ENCODE measurements at regions not wholly inside any gene's neighbourhood (a gene's known extent, or its start where the extent isn't known, plus 50 kb on each side); places are given as distances from the start of the nearest gene placed in this dataset.

GRCh38 chr18:44214396-44214795 lies 466.3 kb upstream of the SETBP1 start:
- ATAC-seq (no peak), DNase-seq (no peak)
- Mint-ChIP-seq H3K27me3 (no peaks in the 10 kb centered on the region), H3K36me3 (no peaks in the 10 kb centered on the region), H3K4me3 (no peak overlapping the region), H3K4me1 (no peaks in the 10 kb centered on the region), H3K9me3 (peaks cover 0 to 3% (median 0%) of the 10 kb centered on the region in 9 donors), H3K27ac (no peak overlapping the region)
- POLR2A ChIA-PET = no interaction called here

GRCh38 chr18:44216169-44216568 lies 464.5 kb upstream of the SETBP1 start:
- DNase-seq (no peak), ATAC-seq (no peak)
- Mint-ChIP-seq H3K9me3 (peaks cover 0 to 3% (median 0%) of the 10 kb centered on the region in 9 donors), H3K4me1 (no peaks in the 10 kb centered on the region), H3K27ac (no peak overlapping the region), H3K27me3 (no peaks in the 10 kb centered on the region), H3K36me3 (no peaks in the 10 kb centered on the region), H3K4me3 (no peak overlapping the region)
- POLR2A ChIA-PET = no interaction called here

GRCh38 chr18:44227501-44227900 lies 453.2 kb upstream of the SETBP1 start:
- H3K4me3 Mint-ChIP-seq = no peak overlapping the region
- DNase-seq (no peak), ATAC-seq (no peak)
- peaks cover 0 to 10% (median 0%) of the 10 kb centered on the region in 9 donors for H3K9me3 Mint-ChIP-seq
- H3K36me3 Mint-ChIP-seq = no peaks in the 10 kb centered on the region
- no peak overlapping the region for H3K27ac Mint-ChIP-seq
- no peaks in the 10 kb centered on the region for H3K4me1 Mint-ChIP-seq
- POLR2A ChIA-PET = no interaction called here
- H3K27me3 Mint-ChIP-seq = no peaks in the 10 kb centered on the region

GRCh38 chr18:44229693-44230108 lies 451.0 kb upstream of the SETBP1 start:
- ATAC-seq = no peak
- Mint-ChIP-seq H3K27ac (no peak overlapping the region), H3K27me3 (no peaks in the 10 kb centered on the region), H3K9me3 (peaks cover 0 to 10% (median 0%) of the 10 kb centered on the region in 9 donors), H3K4me3 (no peak overlapping the region), H3K36me3 (no peaks in the 10 kb centered on the region), H3K4me1 (no peaks in the 10 kb centered on the region)
- POLR2A ChIA-PET = no interaction called here
- no peak for DNase-seq

GRCh38 chr18:44231936-44232335 lies 448.8 kb upstream of the SETBP1 start:
- Mint-ChIP-seq H3K27ac (no peak overlapping the region), H3K36me3 (no peaks in the 10 kb centered on the region), H3K27me3 (no peaks in the 10 kb centered on the region), H3K9me3 (peaks cover 0 to 10% (median 0%) of the 10 kb centered on the region in 9 donors), H3K4me3 (no peak overlapping the region), H3K4me1 (no peaks in the 10 kb centered on the region)
- POLR2A ChIA-PET = no interaction called here
- DNase-seq (no peak), ATAC-seq (no peak)

GRCh38 chr18:44232500-44232899 lies 448.2 kb upstream of the SETBP1 start:
- H3K9me3 Mint-ChIP-seq = peaks cover 0 to 10% (median 0%) of the 10 kb centered on the region in 9 donors
- POLR2A ChIA-PET = no interaction called here
- DNase-seq = no peak
- ATAC-seq = no peak
- no peak overlapping the region for H3K4me3 Mint-ChIP-seq
- no peak overlapping the region for H3K27ac Mint-ChIP-seq
- H3K4me1 Mint-ChIP-seq = no peaks in the 10 kb centered on the region
- H3K36me3 Mint-ChIP-seq = no peaks in the 10 kb centered on the region
- no peaks in the 10 kb centered on the region for H3K27me3 Mint-ChIP-seq

- Mint-ChIP-seq H3K27me3 (peaks cover 0 to 2% (median 0%) of the 10 kb centered on the region in 5 donors), H3K36me3 (no peaks in the 10 kb centered on the region), H3K9me3 (peaks cover 0 to 10% (median 0%) of the 10 kb centered on the region in 9 donors), H3K4me1 (no peaks in the 10 kb centered on the region), H3K4me3 (no peak overlapping the region), H3K27ac (no peak overlapping the region)
- POLR2A ChIA-PET = no interaction called here
- ATAC-seq (no peak), DNase-seq (no peak)
Measured at GRCh38 chr18:44238454-44238853, 442.2 kb upstream of the SETBP1 start.

GRCh38 chr18:44238911-44239310 lies 441.8 kb upstream of the SETBP1 start:
- no peaks in the 10 kb centered on the region for H3K4me1 Mint-ChIP-seq
- peaks cover 0 to 10% (median 0%) of the 10 kb centered on the region in 9 donors for H3K9me3 Mint-ChIP-seq
- ATAC-seq = no peak
- peaks cover 0 to 2% (median 0%) of the 10 kb centered on the region in 5 donors for H3K27me3 Mint-ChIP-seq
- DNase-seq = no peak
- POLR2A ChIA-PET = no interaction called here
- no peak overlapping the region for H3K4me3 Mint-ChIP-seq
- no peaks in the 10 kb centered on the region for H3K36me3 Mint-ChIP-seq
- no peak overlapping the region for H3K27ac Mint-ChIP-seq

GRCh38 chr18:44241020-44241419 lies 439.7 kb upstream of the SETBP1 start:
- ATAC-seq = no peak
- DNase-seq = no peak
- Mint-ChIP-seq H3K9me3 (peaks cover 0 to 2% (median 0%) of the 10 kb centered on the region in 9 donors), H3K27ac (no peak overlapping the region), H3K36me3 (no peaks in the 10 kb centered on the region), H3K4me1 (no peaks in the 10 kb centered on the region), H3K27me3 (peaks cover 0 to 2% (median 0%) of the 10 kb centered on the region in 5 donors), H3K4me3 (no peak overlapping the region)
- POLR2A ChIA-PET = no interaction called here

- no peak overlapping the region for H3K27ac Mint-ChIP-seq
- no peak for ATAC-seq
- POLR2A ChIA-PET = no interaction called here
- H3K9me3 Mint-ChIP-seq = peaks cover 0 to 5% (median 0%) of the 10 kb centered on the region in 9 donors
- no peaks in the 10 kb centered on the region for H3K36me3 Mint-ChIP-seq
- H3K4me3 Mint-ChIP-seq = no peak overlapping the region
- H3K27me3 Mint-ChIP-seq = no peaks in the 10 kb centered on the region
- H3K4me1 Mint-ChIP-seq = no peaks in the 10 kb centered on the region
- DNase-seq = no peak
Measured at GRCh38 chr18:44245019-44245418, 435.7 kb upstream of the SETBP1 start.

- no peaks in the 10 kb centered on the region for H3K36me3 Mint-ChIP-seq
- H3K27me3 Mint-ChIP-seq = no peaks in the 10 kb centered on the region
- H3K9me3 Mint-ChIP-seq = peaks cover 0 to 10% (median under 1%) of the 10 kb centered on the region in 9 donors
- no peak overlapping the region for H3K4me3 Mint-ChIP-seq
- POLR2A ChIA-PET = no interaction called here
- no peak for DNase-seq
- no peak overlapping the region for H3K27ac Mint-ChIP-seq
- ATAC-seq = no peak
- no peaks in the 10 kb centered on the region for H3K4me1 Mint-ChIP-seq
Measured at GRCh38 chr18:44246001-44246400, 434.7 kb upstream of the SETBP1 start.

GRCh38 chr18:44258086-44258485 lies 422.6 kb upstream of the SETBP1 start:
- DNase-seq = no peak
- no peak for ATAC-seq
- Mint-ChIP-seq H3K4me3 (no peak overlapping the region), H3K36me3 (peaks cover 0 to 28% (median 1%) of the 10 kb centered on the region in 3 donors), H3K9me3 (peaks cover 2 to 51% (median 15%) of the 10 kb centered on the region in 9 donors), H3K27me3 (peaks cover 0 to 10% (median 0%) of the 10 kb centered on the region in 5 donors), H3K27ac (no peak overlapping the region), H3K4me1 (no peaks in the 10 kb centered on the region)
- POLR2A ChIA-PET = no interaction called here

- Mint-ChIP-seq H3K27ac (no peak overlapping the region), H3K4me1 (no peaks in the 10 kb centered on the region), H3K27me3 (peaks cover 0 to 10% (median 0%) of the 10 kb centered on the region in 5 donors), H3K4me3 (no peak overlapping the region), H3K36me3 (peaks cover 0 to 28% (median 1%) of the 10 kb centered on the region in 3 donors), H3K9me3 (peaks cover 2 to 47% (median 15%) of the 10 kb centered on the region in 9 donors)
- POLR2A ChIA-PET = no interaction called here
- ATAC-seq (no peak), DNase-seq (no peak)
Measured at GRCh38 chr18:44258576-44258975, 422.1 kb upstream of the SETBP1 start.

- peaks cover 0 to 26% (median 1%) of the 10 kb centered on the region in 3 donors for H3K36me3 Mint-ChIP-seq
- ATAC-seq (no peak), DNase-seq (no peak)
- H3K27me3 Mint-ChIP-seq = peaks cover 0 to 9% (median 0%) of the 10 kb centered on the region in 5 donors
- H3K9me3 Mint-ChIP-seq = peaks cover 6 to 36% (median 15%) of the 10 kb centered on the region in 9 donors
- no peaks in the 10 kb centered on the region for H3K4me1 Mint-ChIP-seq
- no peak overlapping the region for H3K4me3 Mint-ChIP-seq
- POLR2A ChIA-PET = no interaction called here
- no peak overlapping the region for H3K27ac Mint-ChIP-seq
Measured at GRCh38 chr18:44259610-44260009, 421.1 kb upstream of the SETBP1 start.
